Gastrocnemius medialis (tissue), 4 donors: ENCODE measurements at regions not wholly inside any gene's neighbourhood (a gene's known extent, or its start where the extent isn't known, plus 50 kb on each side); places are given as distances from the start of the nearest gene placed in this dataset.

Experiments
- ATAC-seq, 2 donors: fragments of 150-250 bp; one replicate each; pipeline ENCODE4 v1.9.1; 2016
- DNase-seq, 2 donors: peaks; one replicate each; pipeline ENCODE4 v3.0.0-alpha.2; 2019
- H3K27ac ChIP-seq, 4 donors: fragments of 200-600 bp; sonication (generic); 1 replicate in 1 of 4; 2 replicates in 3 of 4; pipeline ENCODE4 v1.5.1; 2016 to 2018; ENCODE audit warnings: mild to moderate bottlenecking in 2 of 4, moderate library complexity in 1 of 4
- H3K27me3 ChIP-seq, 3 donors: fragments of 200-600 bp; sonication (generic) in 2 of 3; 1 replicate in 1 of 3; 2 replicates in 2 of 3; pipeline versions ENCODE4 v1.5.1 to v1.6.0; 2016 to 2019; ENCODE audit warnings: mild to moderate bottlenecking in 1 of 3, moderate library complexity in 1 of 3
- H3K36me3 ChIP-seq, 2 donors: fragments of 200-600 bp; sonication (generic) in 1 of 2; one replicate each; pipeline ENCODE4 v1.5.1; 2017 to 2018
- H3K4me1 ChIP-seq, 2 donors: fragments of 200-600 bp; sonication (generic) in 1 of 2; one replicate each; pipeline ENCODE4 v1.5.1; 2016 to 2017; ENCODE audit warnings: mild to moderate bottlenecking in 2 of 2
- H3K4me3 ChIP-seq, 4 donors: fragments of 200-600 bp; sonication (generic) in 3 of 4; 1 replicate in 1 of 4; 2 replicates in 3 of 4; pipeline ENCODE4 v1.5.1; 2016 to 2019; ENCODE audit warnings: mild to moderate bottlenecking in 2 of 4
- H3K9me3 ChIP-seq, 3 donors: fragments of 200-600 bp; sonication (generic) in 2 of 3; 1 replicate in 1 of 3; 2 replicates in 2 of 3; pipeline ENCODE4 v1.5.1; 2016 to 2019
- CTCF ChIP-seq, 5 experiments: fragments of 450-650 bp in 3 of 5; fragments of 200-600 bp in 2 of 5; sonication (generic) in 2 of 5; IDR thresholded peaks in 4 of 5; conservative IDR thresholded peaks in 1 of 5; 1 replicate in 4 of 5; 2 replicates in 1 of 5; pipeline ENCODE4 v1.5.1; 2016 to 2019; ENCODE audit warnings: antibody characterized with exemption in 5 of 5, mild to moderate bottlenecking in 3 of 5, moderate library complexity in 3 of 5
- POLR2A ChIP-seq, 2 donors: fragments of 450-650 bp; IDR thresholded peaks; one replicate each; pipeline ENCODE4 v1.6.1; 2017; ENCODE audit warnings: antibody characterized with exemption in 2 of 2, mild to moderate bottlenecking in 2 of 2, moderate library complexity in 2 of 2
- in situ Hi-C, 4 donors: fragments of 200-750 bp; cut with MboI; loops; one replicate each; pipeline versions ENCODE4 v1.15.0 to v1.8.0; 2017; ENCODE audit warnings: low sequenced_read_pairs in 4 of 4
- intact Hi-C: fragments of 100-400 bp; cut with DNase I; formaldehyde crosslinking; loops from one replicate; pipeline ENCODE4 v1.15.1; 2023; ENCODE audit warnings: low total_unique reads

- intact Hi-C loops, result no loop called here
Observed at GRCh38 chr10:108582888-108583287, 1340.4 kb downstream of the XPNPEP1 start.

GRCh38 chr10:108582387-108582786, 1340.9 kb downstream of the XPNPEP1 start:
- in situ Hi-C loops (no loop called here), intact Hi-C loops (no loop called here)
- H3K36me3 ChIP-seq, result no peaks in the 10 kb centered on the region
- H3K27ac ChIP-seq, result no peak overlapping the region
- no peaks in the 10 kb centered on the region for H3K4me1 ChIP-seq
- H3K27me3 ChIP-seq, result no peaks in the 10 kb centered on the region
- H3K4me3 ChIP-seq, result no peak overlapping the region
- ATAC-seq, result no peak
- H3K9me3 ChIP-seq, result no peaks in the 10 kb centered on the region
- DNase-seq, result no peak
- TF ChIP-seq POLR2A (IDR thresholded peaks at IDR 0.05) (no peak), CTCF (IDR thresholded peaks at IDR 0.05 in 4 of 5, conservative IDR thresholded peaks at IDR 0.05 in 1 of 5) (no peak)

More at GRCh38 chr10:108582888-108583287, 1340.4 kb downstream of the XPNPEP1 start:
- Histone ChIP-seq H3K4me3 (no peak overlapping the region), H3K4me1 (no peaks in the 10 kb centered on the region), H3K27ac (no peak overlapping the region), H3K9me3 (no peaks in the 10 kb centered on the region), H3K27me3 (no peaks in the 10 kb centered on the region), H3K36me3 (no peaks in the 10 kb centered on the region)
- ATAC-seq (no peak), DNase-seq (no peak)
- in situ Hi-C loops, result no loop called here
- TF ChIP-seq CTCF (IDR thresholded peaks at IDR 0.05 in 4 of 5, conservative IDR thresholded peaks at IDR 0.05 in 1 of 5) (no peak), POLR2A (IDR thresholded peaks at IDR 0.05) (no peak)

GRCh38 chr10:108578258-108578657, 1345.1 kb downstream of the XPNPEP1 start:
- no peak overlapping the region for H3K27ac ChIP-seq
- no peaks in the 10 kb centered on the region for H3K27me3 ChIP-seq
- no peaks in the 10 kb centered on the region for H3K9me3 ChIP-seq
- DNase-seq, result no peak
- no peaks in the 10 kb centered on the region for H3K4me1 ChIP-seq
- no peak for TF ChIP-seq CTCF (IDR thresholded peaks at IDR 0.05 in 4 of 5, conservative IDR thresholded peaks at IDR 0.05 in 1 of 5)
- TF ChIP-seq POLR2A (IDR thresholded peaks at IDR 0.05), result no peak
- H3K4me3 ChIP-seq, result no peak overlapping the region
- H3K36me3 ChIP-seq, result no peaks in the 10 kb centered on the region
- intact Hi-C loops, result no loop called here
- no peak for ATAC-seq
- in situ Hi-C loops, result no loop called here

GRCh38 chr10:108574233-108574632, 1349.1 kb downstream of the XPNPEP1 start:
- Histone ChIP-seq H3K36me3 (no peaks in the 10 kb centered on the region), H3K27me3 (no peaks in the 10 kb centered on the region), H3K4me1 (no peaks in the 10 kb centered on the region), H3K9me3 (no peaks in the 10 kb centered on the region), H3K27ac (no peak overlapping the region), H3K4me3 (no peak overlapping the region)
- in situ Hi-C loops (no loop called here), intact Hi-C loops (no loop called here)
- no peak for DNase-seq
- TF ChIP-seq CTCF (IDR thresholded peaks at IDR 0.05 in 4 of 5, conservative IDR thresholded peaks at IDR 0.05 in 1 of 5), result no peak
- no peak for TF ChIP-seq POLR2A (IDR thresholded peaks at IDR 0.05)
- ATAC-seq, result no peak

DNA sequence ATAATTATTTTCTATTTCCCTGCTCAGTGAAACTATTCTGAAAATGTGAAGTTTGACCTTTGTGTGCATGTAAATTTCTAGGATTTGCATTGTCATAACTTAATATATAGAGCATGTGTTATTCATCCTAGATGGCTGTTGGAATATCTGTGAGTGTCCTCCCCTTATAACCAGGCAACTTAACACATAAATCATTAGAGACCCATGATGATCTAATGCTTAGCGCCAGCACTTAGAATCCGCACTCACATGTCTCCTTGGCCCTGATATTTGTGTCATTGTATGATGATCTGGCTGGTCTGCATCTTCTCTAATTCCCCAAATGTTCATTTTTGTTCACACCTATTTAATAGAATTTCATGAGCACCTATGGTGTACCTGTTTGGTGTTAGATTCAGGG, 1354.5 kb downstream of the XPNPEP1 start:
- no peak overlapping the region for H3K4me3 ChIP-seq
- in situ Hi-C loops (no loop called here), intact Hi-C loops (no loop called here)
- DNase-seq (no peak), ATAC-seq (no peak)
- H3K27ac ChIP-seq, result no peak overlapping the region
- no peaks in the 10 kb centered on the region for H3K9me3 ChIP-seq
- no peaks in the 10 kb centered on the region for H3K36me3 ChIP-seq
- H3K27me3 ChIP-seq, result no peaks in the 10 kb centered on the region
- no peaks in the 10 kb centered on the region for H3K4me1 ChIP-seq
- TF ChIP-seq CTCF (IDR thresholded peaks at IDR 0.05 in 4 of 5, conservative IDR thresholded peaks at IDR 0.05 in 1 of 5) (no peak), POLR2A (IDR thresholded peaks at IDR 0.05) (no peak)
